Muscle of back (tissue), 3 donors: ENCODE measurements at regions not wholly inside any gene's neighbourhood (a gene's known extent, or its start where the extent isn't known, plus 50 kb on each side); places are given as distances from the start of the nearest gene placed in this dataset.
"Not testable (repeated sequence)": the region's sequence is repeated elsewhere in the genome, so short reads cannot be mapped to it uniquely, and the experiment has no call there.

Experiments
- DNase-seq, 3 donors: peaks; one replicate each; pipeline versions ENCODE4 v3.0.0 to v3.0.0-alpha.2; 2013

DNA sequence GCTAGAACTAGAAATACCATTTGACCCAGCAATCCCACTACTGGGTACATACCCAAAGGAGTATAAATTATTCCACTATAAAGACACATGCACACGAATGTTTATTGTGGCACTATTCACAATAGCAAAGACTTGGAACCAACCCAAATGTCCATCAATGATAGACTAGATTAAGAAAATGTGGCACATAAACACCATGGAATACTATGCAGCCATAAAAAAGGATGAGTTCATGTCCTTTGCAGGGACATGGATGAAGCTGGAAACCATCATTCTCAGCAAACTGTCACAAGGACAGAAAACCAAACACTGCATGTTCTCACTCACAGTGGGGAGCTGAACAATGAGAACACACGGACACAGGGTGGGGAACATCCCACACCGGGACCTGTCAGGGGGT is 207.8 kb upstream of the CCDC196 start:
- not testable (repeated sequence) for DNase-seq

GRCh38 chr14:66281036-66281776 is 205.0 kb upstream of the CCDC196 start:
- peak in 1 of 3 donors; percentile 15 for DNase-seq

DNA sequence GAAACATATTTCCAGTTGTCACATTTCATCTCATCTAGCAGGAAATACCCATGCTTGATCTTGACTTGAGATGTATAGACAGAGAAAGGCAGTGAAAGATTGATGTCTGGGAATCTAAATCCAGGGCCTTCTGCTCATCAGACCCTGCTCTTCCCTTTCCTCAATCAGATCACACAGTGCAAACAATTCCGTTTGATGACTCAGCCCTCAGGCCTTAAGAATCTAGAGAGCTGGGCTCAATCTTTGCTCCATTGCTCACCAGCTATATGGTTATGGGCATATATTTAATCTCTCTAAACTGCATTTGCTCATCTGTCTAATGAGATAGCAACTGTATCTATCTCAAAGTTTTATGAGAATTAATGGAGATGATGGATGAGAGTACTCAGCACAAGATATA is 201.8 kb upstream of the CCDC196 start:
- DNase-seq, result peak in 1 of 3 donors; percentile 8

DNA sequence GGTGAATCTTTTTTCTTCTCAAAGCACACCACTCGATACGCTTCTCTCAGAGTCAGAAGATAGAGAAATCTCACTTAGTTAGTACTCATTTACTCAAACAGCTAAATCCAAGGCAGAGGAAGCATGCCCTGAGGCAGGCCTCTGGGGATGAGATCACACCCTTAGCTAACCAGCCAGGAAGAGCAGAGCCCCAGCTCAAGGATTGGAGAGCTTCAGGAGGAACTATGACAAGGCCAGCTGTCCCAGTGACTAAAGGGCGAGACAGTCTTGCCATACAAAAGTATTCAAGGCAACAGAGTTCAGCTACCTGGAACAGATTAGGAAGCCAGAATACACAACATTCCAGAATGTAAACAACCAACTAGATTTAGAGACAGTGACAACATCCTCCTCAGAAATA is 197.7 kb upstream of the CCDC196 start:
- no peak for DNase-seq

GRCh38 chr14:66291756-66292155 is 194.4 kb upstream of the CCDC196 start:
- DNase-seq, result no peak

GRCh38 chr14:66293533-66294105 is 192.6 kb upstream of the CCDC196 start:
- DNase-seq, result no peak

DNA sequence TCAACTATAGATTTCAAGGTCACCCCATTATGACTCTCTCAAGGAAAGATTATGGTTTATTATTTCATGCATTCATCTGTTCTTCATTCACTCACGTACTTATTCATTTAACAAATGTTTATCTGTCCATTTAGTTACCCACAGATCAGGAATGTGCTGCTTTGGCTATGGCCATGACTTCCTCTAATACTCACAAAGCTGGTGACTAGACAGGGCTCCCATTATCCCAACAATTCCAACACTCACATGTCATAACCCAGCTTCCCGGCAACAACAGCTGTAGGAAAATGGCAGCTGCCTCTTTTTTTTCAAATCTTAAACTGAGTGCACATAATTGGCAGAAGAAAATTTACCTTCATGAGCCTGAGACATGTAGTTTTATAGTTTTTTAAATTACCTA is 190.8 kb upstream of the CCDC196 start:
- no peak for DNase-seq

DNA sequence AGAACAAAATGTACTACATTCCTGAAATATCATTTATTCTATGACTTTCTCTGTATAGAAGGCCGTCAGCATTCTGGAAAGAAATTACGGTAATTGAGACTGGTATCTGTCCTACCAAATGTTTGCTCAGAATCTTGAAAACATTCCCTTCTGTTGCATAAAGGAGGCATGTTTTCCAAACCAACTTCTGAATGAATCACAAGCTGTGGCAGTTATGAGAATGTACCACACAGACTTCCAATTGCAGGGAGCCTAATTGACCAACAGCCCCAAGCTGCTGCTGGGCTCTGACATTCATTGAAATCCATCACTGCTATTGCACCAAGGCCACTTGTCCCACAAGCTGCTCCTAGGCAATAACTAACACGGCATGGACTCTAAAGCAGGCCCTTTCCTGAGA is 185.3 kb upstream of the CCDC196 start:
- no peak for DNase-seq

DNA sequence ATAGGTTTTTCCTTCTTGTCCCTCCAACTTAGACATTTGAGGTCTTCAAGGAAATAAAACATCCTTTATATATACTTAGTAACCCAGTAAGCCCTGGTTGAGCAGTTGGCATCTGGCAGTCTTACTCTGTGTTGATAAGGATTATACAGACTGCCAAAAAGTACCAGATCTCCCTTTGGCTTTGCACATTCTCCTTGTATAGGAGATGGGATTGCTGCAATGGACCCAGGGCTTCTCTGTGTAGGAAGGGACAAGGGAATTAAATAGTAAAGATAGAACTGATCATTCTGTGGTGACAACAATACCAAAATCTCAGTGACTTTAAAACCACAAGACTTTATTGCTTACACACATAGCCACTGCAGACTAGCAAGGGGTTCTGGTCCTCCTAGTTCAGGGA is 180.1 kb upstream of the CCDC196 start:
- DNase-seq, result no peak

DNA sequence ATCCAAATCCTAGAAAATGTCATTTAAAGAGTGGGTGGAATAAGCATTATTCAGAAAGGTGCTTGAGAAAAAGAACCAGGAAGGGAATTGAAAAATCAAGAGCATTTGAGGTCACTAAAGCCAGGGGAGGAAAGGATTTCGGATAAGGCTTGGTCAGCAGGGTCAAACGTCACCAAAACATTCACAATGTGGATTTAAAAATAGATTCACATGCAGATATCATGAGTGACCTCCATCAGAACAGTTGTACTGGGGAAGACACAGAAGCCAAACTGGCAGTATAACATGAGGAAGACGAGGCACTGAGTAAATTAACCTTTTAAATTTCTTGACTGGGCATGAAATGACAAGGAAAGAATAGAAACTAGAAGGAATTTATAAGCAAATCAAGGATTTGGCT is 175.1 kb upstream of the CCDC196 start:
- no peak for DNase-seq

DNA sequence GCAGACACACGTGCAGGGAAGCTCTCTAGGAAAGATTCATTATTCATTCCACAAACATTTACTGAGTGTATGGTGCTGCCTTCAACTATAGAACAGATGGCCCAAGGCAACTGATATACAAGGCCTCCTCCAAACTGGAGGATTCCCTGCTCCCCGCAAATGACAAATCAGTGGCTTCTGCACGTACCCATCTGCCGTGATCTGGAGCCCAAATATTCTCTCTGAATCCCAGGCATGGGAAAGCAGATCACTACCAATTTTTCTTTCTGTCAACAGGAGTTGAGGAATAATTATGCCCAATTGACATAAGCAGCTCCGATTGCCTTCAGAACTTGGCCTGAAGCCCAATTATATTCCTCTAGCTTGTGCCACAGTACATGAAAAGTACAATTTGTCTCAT is 174.2 kb upstream of the CCDC196 start:
- DNase-seq, result no peak

DNA sequence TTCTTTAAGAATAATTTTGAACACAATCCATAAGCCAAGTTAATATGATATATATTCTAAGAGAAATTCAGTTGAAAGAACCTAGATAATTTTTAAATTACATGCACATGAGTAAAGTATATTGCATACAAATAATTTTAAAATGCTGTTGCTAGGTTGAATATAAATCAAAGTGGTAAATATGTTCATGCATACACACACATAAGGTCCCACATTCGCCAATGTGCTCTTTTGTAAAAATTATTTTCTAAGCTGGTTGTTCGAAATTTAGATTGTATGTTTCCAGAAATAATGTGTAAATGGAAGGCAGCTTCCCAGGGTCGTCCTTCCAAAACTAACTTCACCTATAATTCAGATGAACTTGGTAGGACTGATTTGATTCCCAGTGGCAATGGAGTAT is 173.7 kb upstream of the CCDC196 start:
- no peak for DNase-seq

GRCh38 chr14:66315098-66315497 is 171.1 kb upstream of the CCDC196 start:
- DNase-seq, result no peak

DNA sequence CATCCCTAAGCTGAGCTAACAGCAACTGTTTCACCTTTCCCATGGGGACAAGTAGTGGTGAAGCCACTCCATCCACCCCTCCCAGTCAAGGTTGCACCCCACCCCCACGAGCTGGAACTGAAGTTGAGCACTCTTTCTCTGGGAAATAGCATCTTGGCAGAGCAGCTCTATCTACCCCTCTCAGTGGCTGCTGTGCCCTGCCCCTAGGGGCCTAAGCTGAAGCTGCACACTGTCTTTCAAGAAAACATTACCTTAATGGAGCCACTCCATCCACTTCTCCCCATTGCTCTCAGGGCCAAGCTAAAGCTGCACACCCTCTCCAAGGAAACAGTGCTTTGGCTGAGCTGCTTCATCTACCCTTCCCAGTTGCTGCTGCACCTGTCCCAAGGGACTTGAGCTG is 170.6 kb upstream of the CCDC196 start:
- DNase-seq, result no peak

GRCh38 chr14:66322564-66322963 is 163.6 kb upstream of the CCDC196 start:
- DNase-seq, result no peak

DNA sequence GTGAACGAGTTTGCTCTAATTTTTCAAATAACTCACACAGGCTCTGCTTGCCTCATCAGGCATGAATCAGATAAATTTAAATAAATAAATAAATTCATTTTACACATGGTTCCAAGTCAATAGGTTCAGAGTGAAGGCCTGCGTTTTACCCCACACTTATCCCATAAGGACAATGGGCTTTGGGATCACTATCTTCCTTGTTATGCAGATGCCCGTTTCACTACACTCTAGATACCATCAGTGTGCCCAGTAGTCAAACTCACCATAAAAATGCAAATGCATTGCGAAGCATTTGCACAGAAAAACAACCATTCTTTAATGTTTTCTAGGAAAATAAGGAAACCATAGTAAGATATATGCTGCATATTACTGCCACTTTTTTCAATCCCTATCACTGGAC is 155.9 kb upstream of the CCDC196 start:
- no peak for DNase-seq

GRCh38 chr14:66330916-66331315 is 155.3 kb upstream of the CCDC196 start:
- no peak for DNase-seq

DNA sequence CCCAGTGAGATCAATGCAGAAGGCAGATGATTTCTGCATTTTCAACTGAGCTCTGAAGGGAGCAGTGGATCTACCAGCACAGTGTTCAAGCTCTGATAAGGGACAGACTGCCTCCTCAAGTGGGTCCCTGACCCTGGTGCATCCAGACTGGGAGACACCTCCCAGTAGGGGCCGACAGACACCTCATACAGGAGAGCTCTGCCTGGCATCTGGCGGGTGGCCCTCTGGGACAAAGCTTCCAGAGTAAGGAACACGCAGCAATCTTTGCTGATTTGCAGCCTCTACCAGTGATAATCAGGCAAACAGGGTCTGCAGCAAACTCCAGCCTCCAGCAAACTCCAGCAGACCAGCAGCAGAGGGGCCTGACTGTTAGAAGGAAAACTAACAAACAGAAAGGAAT is 152.9 kb upstream of the CCDC196 start:
- not testable (repeated sequence) for DNase-seq

GRCh38 chr14:66341239-66341638 is 144.9 kb upstream of the CCDC196 start:
- DNase-seq, result no peak

DNA sequence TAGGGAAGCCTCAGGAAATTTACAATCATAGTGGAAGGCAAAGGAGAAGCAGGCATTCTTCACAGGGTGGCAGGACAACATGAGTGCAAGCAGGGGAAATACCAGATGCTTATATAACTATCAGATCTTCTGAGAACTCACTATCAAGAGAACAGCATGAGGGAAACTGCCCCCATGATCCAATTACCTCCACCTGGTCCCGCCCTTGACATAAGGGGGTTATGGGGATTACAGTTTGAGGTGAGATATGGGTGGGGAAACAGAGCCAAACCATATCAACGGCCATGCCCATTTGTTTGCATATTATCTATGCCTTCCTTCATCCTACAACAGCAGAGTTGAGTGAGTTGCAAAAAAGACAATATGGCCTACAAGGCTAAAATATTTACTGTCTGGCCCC is 140.2 kb upstream of the CCDC196 start:
- no peak for DNase-seq

DNA sequence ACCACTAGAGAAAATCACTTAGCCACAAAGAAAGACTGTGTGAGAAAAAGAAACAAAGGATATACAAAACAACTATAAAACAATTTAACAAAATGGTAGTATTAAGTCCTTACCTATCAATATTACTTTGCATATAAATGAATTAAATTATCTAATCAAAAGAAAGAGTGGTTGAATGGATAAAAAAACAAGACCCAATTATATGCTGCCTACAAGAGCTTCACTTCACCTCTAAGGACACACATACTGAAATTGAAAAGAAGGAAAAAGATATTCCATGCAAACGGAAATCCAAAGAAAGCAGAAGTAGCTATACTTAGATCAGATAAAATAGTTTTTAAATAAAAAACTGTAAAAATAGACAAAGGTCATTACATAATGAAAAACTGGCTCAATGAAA is 134.9 kb upstream of the CCDC196 start:
- no peak for DNase-seq

GRCh38 chr14:66359500-66359899 is 126.7 kb upstream of the CCDC196 start:
- DNase-seq, result peak; percentile 37 to 57 (median 54)

DNA sequence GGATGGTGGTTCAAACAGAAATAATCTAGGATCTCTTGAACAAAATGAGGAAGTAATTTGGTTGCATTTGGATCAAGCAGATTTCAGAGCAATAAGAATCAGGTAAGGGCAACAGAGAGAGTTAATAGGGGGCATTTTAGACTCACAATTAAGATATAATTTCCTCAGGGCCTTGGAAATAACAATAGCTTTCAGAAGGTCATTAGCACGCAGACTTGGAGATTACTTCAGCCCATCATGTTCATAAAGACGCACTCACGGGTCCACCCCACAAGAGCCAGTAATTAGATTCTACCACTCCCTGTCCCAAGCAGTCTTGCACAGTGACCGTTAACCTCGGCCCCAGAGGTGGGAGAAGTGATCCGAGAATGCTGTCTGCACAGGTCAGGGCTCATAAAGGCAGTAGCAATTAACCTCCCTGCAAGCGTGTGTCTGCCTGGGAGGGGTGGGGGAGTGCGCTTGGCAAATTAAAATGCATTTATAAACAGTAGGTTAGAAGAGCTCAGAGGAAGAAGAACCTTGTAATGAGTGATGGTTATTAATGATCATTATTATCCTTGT is 125.7 kb upstream of the CCDC196 start:
- no peak for DNase-seq

GRCh38 chr14:66361013-66361412 is 125.2 kb upstream of the CCDC196 start:
- no peak for DNase-seq
